ENCODE measurements at regions not wholly inside any gene's neighbourhood (a gene's known extent, or its start where the extent isn't known, plus 50 kb on each side); places are given as distances from the start of the nearest gene placed in this dataset.

- H3K79me1 ChIP-seq (ENCODE audit: low read depth, low read length): no peaks in the 10 kb centered on the region
- H3K4ac ChIP-seq (replicated peaks; ENCODE audit: insufficient read length, low read depth, low read length): no peak overlapping the region
- no peak overlapping the region for H4K5ac ChIP-seq (ENCODE audit: insufficient read length, low read depth, low read length)
- H3K23ac ChIP-seq (ENCODE audit: insufficient read length): no peak overlapping the region
- no peaks in the 10 kb centered on the region for H4K20me1 ChIP-seq (replicated peaks in 1 of 2; ENCODE audit: control insufficient read depth in 1 of 2, insufficient read depth in 2 of 2, low read length in 2 of 2)
- no peak overlapping the region for H3K18ac ChIP-seq (ENCODE audit: extremely low read depth, low read length)
- 81% methylated on average over 1 of the region's 1 CpG; no CpG with 5 or more reads in 1 of the 2 experiments for WGBS, 2 experiments (ENCODE audit: extremely low coverage in 1 of 2, insufficient coverage in 1 of 2, insufficient read length in 1 of 2, insufficient replicate concordance in 2 of 2, low coverage in 1 of 2, low lambda C conversion rate in 2 of 2, missing lambda C conversion rate in 1 of 2)
- no peak overlapping the region for H2AFZ ChIP-seq (ENCODE audit: low read length)
- H3K14ac ChIP-seq (ENCODE audit: insufficient read length): no peak overlapping the region
- H4K91ac ChIP-seq (replicated peaks; ENCODE audit: insufficient read length, low read length): no peak overlapping the region
- no peak overlapping the region for H4K8ac ChIP-seq (ENCODE audit: extremely low read depth, insufficient read depth, low read length)
- H3K4me1 ChIP-seq (replicated peaks in 1 of 4; ENCODE audit: control insufficient read depth in 3 of 4, insufficient read depth in 4 of 4, low read length in 3 of 4): peaks cover 0 to 10% (median 6%) of the 10 kb centered on the region in 4 experiments; a peak in 6 of 7 replicates
- no peak overlapping the region for H3K56ac ChIP-seq (replicated peaks; ENCODE audit: insufficient read length, low read depth, low read length)
- no peak overlapping the region for H2BK15ac ChIP-seq (ENCODE audit: low read length)
- no peak overlapping the region for H2BK12ac ChIP-seq (ENCODE audit: low read depth, low read length)
- no peak overlapping the region for H2BK120ac ChIP-seq (replicated peaks; ENCODE audit: low read depth, low read length)
- ChIA-PET POLR2A (ENCODE audit: partially characterized antibody) (interaction anchor here (1.0 to 1.4 kb wide), 2 partner anchors 13 to 31 kb away, joined by 3 read pairs; no protein-coding TSS in a partner anchor), CTCF (ENCODE audit: partially characterized antibody) (no interaction called here)
- H3K23me2 ChIP-seq (ENCODE audit: low read depth, low read length): peaks cover 1% of the 10 kb centered on the region; the same call in 1 of the 2 replicates
- H2BK20ac ChIP-seq (ENCODE audit: low read length): no peak overlapping the region
- no peaks in the 10 kb centered on the region for H3K9me3 ChIP-seq (ENCODE audit: insufficient read depth in 2 of 2, low read depth in 1 of 2, low read length in 1 of 2)
- no peak overlapping the region for H3K4me3 ChIP-seq (ENCODE audit: extremely low read depth in 1 of 4, insufficient read depth in 2 of 4, low read depth in 3 of 4, low read length in 4 of 4)
- H3K4me2 ChIP-seq (ENCODE audit: insufficient read depth in 1 of 2, low read depth in 2 of 2, low read length in 2 of 2): no peak overlapping the region
- H2BK5ac ChIP-seq (ENCODE audit: low read depth, low read length): no peak overlapping the region
- no peaks in the 10 kb centered on the region for H3K27me3 ChIP-seq (replicated peaks in 1 of 4; ENCODE audit: control insufficient read depth in 3 of 4, extremely low read depth in 1 of 4, insufficient read depth in 3 of 4, low read length in 3 of 4)
- no peak overlapping the region for H2AK5ac ChIP-seq (ENCODE audit: low read depth, low read length)
- FAIRE-seq (no peak), DNase-seq (ENCODE audit: low read depth in 1 of 2, low spot score in 2 of 2) (no peak)
- TF ChIP-seq EZH2 (IDR thresholded peaks at IDR 0.05; ENCODE audit: low read depth, low read length, severe bottlenecking) (no peak), CHD2 (IDR thresholded peaks at IDR 0.05; ENCODE audit: low read length) (no peak), PHF8 (conservative IDR thresholded peaks at IDR 0.05; ENCODE audit: low read depth, low read length) (no peak), TCF12 (IDR thresholded peaks at IDR 0.05; ENCODE audit: low read depth, low read length) (no peak), CEBPB (IDR thresholded peaks at IDR 0.05; ENCODE audit: low read depth, low read length) (no peak), KDM5A (IDR thresholded peaks at IDR 0.05; ENCODE audit: low read length) (no peak), JUN (IDR thresholded peaks at IDR 0.05; ENCODE audit: low read depth, low read length) (no peak), KDM4A (IDR thresholded peaks at IDR 0.05; ENCODE audit: low read depth, low read length, severe bottlenecking) (no peak)
- H3K79me2 ChIP-seq (ENCODE audit: control insufficient read depth in 1 of 2, insufficient read depth in 2 of 2, low read length in 2 of 2): no peaks in the 10 kb centered on the region
- no peaks in the 10 kb centered on the region for H3K36me3 ChIP-seq (ENCODE audit: control insufficient read depth in 2 of 4, insufficient read depth in 4 of 4, low read length in 3 of 4)
- no peak overlapping the region for H3K9ac ChIP-seq (replicated peaks in 1 of 4; ENCODE audit: extremely low read depth in 1 of 4, low read depth in 3 of 4, low read length in 3 of 4)
- H3K27ac ChIP-seq (ENCODE audit: low read depth, low read length): no peak overlapping the region
These were observed 426.7 kb downstream of the MIAT start for GRCh38 chr22:27084130-27084529.

Measured in H1 (cell line).